GM12891 (cell line): ENCODE measurements at regions not wholly inside any gene's neighbourhood (a gene's known extent, or its start where the extent isn't known, plus 50 kb on each side); places are given as distances from the start of the nearest gene placed in this dataset.

ENCODE experiments used
- DNase-seq: peaks from one replicate; pipeline ENCODE4 v3.0.0; 2011; ENCODE audit warnings: low spot score; ENCODE audit not compliant: insufficient read length
- FAIRE-seq: peaks from 2 replicates; lab custom pipeline; 2011; peaks lifted over from hg19 to GRCh38; lab: Jason Lieb, UNC
- PAX5 ChIP-seq: IDR thresholded peaks from 2 replicates; pipeline ENCODE4 v1.6.1; 2011; ENCODE audit warnings: low read length, moderate library complexity, mild to moderate bottlenecking; ENCODE audit not compliant: insufficient read depth, severe bottlenecking
- POLR2A ChIP-seq: IDR thresholded peaks from 2 replicates; pipeline ENCODE4 v1.6.1; 2011; ENCODE audit warnings: low read depth, low read length, control low read depth
- POLR2AphosphoS5 ChIP-seq: IDR thresholded peaks from 2 replicates; pipeline ENCODE4 v1.6.1; 2011; ENCODE audit warnings: low read depth, low read length, control low read depth
- POU2F2 ChIP-seq: IDR thresholded peaks from 2 replicates; pipeline ENCODE4 v1.6.1; 2011; ENCODE audit warnings: low read depth, mild to moderate bottlenecking, control low read depth, low read length, moderate library complexity
- SPI1 ChIP-seq: IDR thresholded peaks from 2 replicates; pipeline ENCODE4 v1.6.1; 2011; ENCODE audit warnings: low read depth, low read length, control low read depth
- TAF1 ChIP-seq: IDR thresholded peaks from 2 replicates; pipeline ENCODE4 v1.6.1; 2011; ENCODE audit warnings: low read depth, low read length, control low read depth

GRCh38 chr10:125468278-125468677 lies 214.7 kb downstream of the TEX36 start:
- TF ChIP-seq TAF1 (no peak), POU2F2 (no peak), SPI1 (no peak), PAX5 (no peak), POLR2AphosphoS5 (no peak), POLR2A (no peak)
- FAIRE-seq (no peak), DNase-seq (no peak)

GRCh38 chr10:125466685-125467084 lies 216.3 kb downstream of the TEX36 start:
- DNase-seq, result no peak
- no peak for TF ChIP-seq POLR2AphosphoS5
- TF ChIP-seq POU2F2, result no peak
- no peak for TF ChIP-seq PAX5
- no peak for TF ChIP-seq SPI1
- TF ChIP-seq POLR2A, result no peak
- TF ChIP-seq TAF1, result no peak
- FAIRE-seq, result no peak

- no peak for DNase-seq
These were observed 220.1 kb downstream of the TEX36 start for GRCh38 chr10:125462845-125463244.

GRCh38 chr10:125460326-125460725 lies 222.6 kb downstream of the TEX36 start:
- TF ChIP-seq TAF1 (no peak), POLR2A (no peak), PAX5 (no peak), POLR2AphosphoS5 (no peak), POU2F2 (no peak), SPI1 (no peak)
- no peak for FAIRE-seq
- DNase-seq, result no peak

More at GRCh38 chr10:125462845-125463244, 220.1 kb downstream of the TEX36 start:
- no peak for FAIRE-seq
- TF ChIP-seq POLR2A (no peak), SPI1 (no peak)

GRCh38 chr10:125457406-125457805 lies 225.6 kb downstream of the TEX36 start:
- FAIRE-seq (no peak), DNase-seq (no peak)
- no peak for TF ChIP-seq POU2F2
- TF ChIP-seq POLR2AphosphoS5, result no peak

- DNase-seq, result no peak
- FAIRE-seq, result no peak
- TF ChIP-seq SPI1, result no peak
- no peak for TF ChIP-seq TAF1
- TF ChIP-seq POLR2AphosphoS5, result no peak
- no peak for TF ChIP-seq PAX5
- no peak for TF ChIP-seq POU2F2
- TF ChIP-seq POLR2A, result no peak
These were observed 227.1 kb downstream of the TEX36 start for GRCh38 chr10:125455855-125456254.

GRCh38 chr10:125455431-125455830 lies 227.5 kb downstream of the TEX36 start:
- TF ChIP-seq POLR2A, result no peak
- no peak for TF ChIP-seq TAF1
- TF ChIP-seq POLR2AphosphoS5, result no peak
- no peak for TF ChIP-seq POU2F2
- no peak for TF ChIP-seq PAX5
- TF ChIP-seq SPI1, result no peak
- DNase-seq (no peak), FAIRE-seq (no peak)

- TF ChIP-seq POLR2A (no peak), POU2F2 (no peak), SPI1 (no peak), POLR2AphosphoS5 (no peak), TAF1 (no peak), PAX5 (no peak)
- DNase-seq (no peak), FAIRE-seq (no peak)
These were observed 231.6 kb downstream of the TEX36 start for GRCh38 chr10:125451319-125451718.

- TF ChIP-seq POLR2A (no peak), SPI1 (no peak), POLR2AphosphoS5 (no peak), TAF1 (no peak), PAX5 (no peak), POU2F2 (no peak)
- no peak for FAIRE-seq
- no peak for DNase-seq
These were observed 232.7 kb downstream of the TEX36 start for GRCh38 chr10:125450218-125450617.

- TF ChIP-seq TAF1, result no peak
- no peak for TF ChIP-seq POLR2AphosphoS5
- TF ChIP-seq SPI1, result no peak
- no peak for TF ChIP-seq POU2F2
- TF ChIP-seq POLR2A, result no peak
- DNase-seq (no peak), FAIRE-seq (no peak)
These were observed 233.4 kb downstream of the TEX36 start for GRCh38 chr10:125449571-125449970.

- TF ChIP-seq POU2F2 (no peak), SPI1 (no peak), POLR2A (no peak), TAF1 (no peak), POLR2AphosphoS5 (no peak), PAX5 (no peak)
- DNase-seq (no peak), FAIRE-seq (no peak)
These were observed 234.4 kb downstream of the TEX36 start for GRCh38 chr10:125448596-125448995.
